Stimulated activated memory B cell treated with anti-CD40 and anti-IgM and Interleukin-4, amounts not matched to agents 10 μg/mL and 1 μg/mL and 100 μg/mL, for 72 hours (primary cell): ENCODE measurements at regions not wholly inside any gene's neighbourhood (a gene's known extent, or its start where the extent isn't known, plus 50 kb on each side); places are given as distances from the start of the nearest gene placed in this dataset.

ENCODE experiments used
- ATAC-seq: fragments of 150-1000 bp; cut with Tn5 transposase; 2 replicates; pipeline ENCODE4 v1.10.0; 2021
- H3K27ac Mint-ChIP-seq: one replicate; pipeline ENCODE4 v1.8.0; 2022; ENCODE audit warnings: mild to moderate bottlenecking, mixed read lengths
- H3K27me3 Mint-ChIP-seq: one replicate; pipeline ENCODE4 v1.8.0; 2022; ENCODE audit warnings: mixed read lengths
- H3K36me3 Mint-ChIP-seq: one replicate; pipeline ENCODE4 v1.8.0; 2022; ENCODE audit warnings: mixed read lengths
- H3K4me1 Mint-ChIP-seq: one replicate; pipeline ENCODE4 v1.8.0; 2022; ENCODE audit warnings: mixed read lengths
- H3K4me3 Mint-ChIP-seq: one replicate; pipeline ENCODE4 v1.8.0; 2022; ENCODE audit warnings: mild to moderate bottlenecking, moderate library complexity, mixed read lengths
- H3K9me3 Mint-ChIP-seq: one replicate; pipeline ENCODE4 v1.8.0; 2022; ENCODE audit warnings: mixed read lengths

- H3K27me3 Mint-ChIP-seq: peaks cover 10% of the 10 kb centered on the region
- no peak for ATAC-seq
- no peaks in the 10 kb centered on the region for H3K36me3 Mint-ChIP-seq
- H3K4me1 Mint-ChIP-seq: no peaks in the 10 kb centered on the region
- H3K4me3 Mint-ChIP-seq: no peak overlapping the region
- H3K27ac Mint-ChIP-seq: no peak overlapping the region
- H3K9me3 Mint-ChIP-seq: no peaks in the 10 kb centered on the region
Observed at GRCh38 chr13:31469377-31469776, 269.6 kb downstream of the B3GLCT start.

DNA sequence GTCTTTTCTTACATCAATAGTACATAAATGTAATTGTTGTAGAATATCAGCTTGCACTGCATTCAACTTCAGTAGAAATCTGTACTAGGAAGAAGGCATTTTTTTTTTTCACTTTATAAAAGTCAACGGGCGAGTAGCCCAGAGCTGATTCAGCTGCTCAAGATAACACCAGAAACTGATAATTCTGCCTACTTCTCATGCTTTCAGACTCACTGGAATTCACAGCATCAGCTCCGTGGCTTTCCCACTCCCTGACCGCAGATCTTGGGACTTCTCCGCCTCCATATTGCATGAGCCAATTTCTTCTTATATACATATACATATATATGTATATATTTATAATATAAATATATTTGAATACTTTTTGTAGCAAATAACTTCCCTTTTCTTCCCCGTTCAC lies 263.1 kb upstream of the RXFP2 start:
- no peaks in the 10 kb centered on the region for H3K36me3 Mint-ChIP-seq
- H3K4me3 Mint-ChIP-seq: no peak overlapping the region
- no peak overlapping the region for H3K27ac Mint-ChIP-seq
- H3K4me1 Mint-ChIP-seq: no peaks in the 10 kb centered on the region
- no peak for ATAC-seq
- H3K9me3 Mint-ChIP-seq: no peaks in the 10 kb centered on the region
- H3K27me3 Mint-ChIP-seq: peaks cover 17% of the 10 kb centered on the region

- Mint-ChIP-seq H3K4me3 (no peak overlapping the region), H3K27me3 (peaks cover 17% of the 10 kb centered on the region), H3K4me1 (no peaks in the 10 kb centered on the region), H3K9me3 (no peaks in the 10 kb centered on the region), H3K36me3 (no peaks in the 10 kb centered on the region), H3K27ac (no peak overlapping the region)
- ATAC-seq: no peak
Observed at GRCh38 chr13:31476753-31477152, 262.6 kb upstream of the RXFP2 start.

DNA sequence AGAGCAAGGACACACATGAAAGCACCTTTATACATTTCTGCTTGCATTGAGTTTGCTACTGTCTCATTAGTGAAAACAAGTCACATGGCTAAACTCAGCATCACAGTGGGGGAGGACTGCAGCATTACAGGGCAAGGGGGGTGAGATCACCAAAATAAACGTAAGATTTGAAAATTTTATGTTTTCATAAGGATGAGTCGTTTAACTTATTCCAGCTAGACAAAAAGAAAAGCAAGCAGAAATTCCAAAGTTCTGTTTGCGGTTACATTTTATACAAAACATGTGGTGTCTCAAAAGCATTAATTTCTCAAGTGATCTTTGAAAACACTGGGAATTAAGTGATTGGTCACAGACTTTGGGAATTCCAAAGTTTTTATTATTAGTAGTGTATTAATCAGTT lies 261.4 kb upstream of the RXFP2 start:
- Mint-ChIP-seq H3K9me3 (no peaks in the 10 kb centered on the region), H3K4me3 (no peak overlapping the region), H3K36me3 (no peaks in the 10 kb centered on the region), H3K27me3 (peaks cover 17% of the 10 kb centered on the region), H3K27ac (no peak overlapping the region), H3K4me1 (no peaks in the 10 kb centered on the region)
- no peak for ATAC-seq

DNA sequence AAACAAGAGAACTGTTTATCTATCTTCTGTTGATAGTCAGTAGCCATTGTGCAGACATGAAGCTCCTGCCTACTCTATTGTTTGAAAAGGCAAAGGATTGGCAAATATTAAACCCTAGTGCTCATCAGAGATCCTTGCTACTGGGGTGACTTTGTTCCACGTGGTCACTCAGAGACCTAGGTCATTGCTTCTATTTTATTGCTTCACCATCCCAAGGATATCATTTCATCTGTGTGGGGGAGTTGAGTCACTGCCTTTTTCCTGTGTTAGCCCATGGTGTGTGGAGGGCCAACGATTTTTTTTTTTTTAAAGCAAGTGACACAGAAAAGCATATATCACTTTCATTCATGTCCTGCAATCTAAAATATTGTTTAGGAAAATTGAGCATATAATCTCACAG lies 254.1 kb upstream of the RXFP2 start:
- Mint-ChIP-seq H3K4me3 (no peak overlapping the region), H3K27me3 (peaks cover 5% of the 10 kb centered on the region)
- no peak for ATAC-seq

GRCh38 chr13:31485651-31486051 lies 253.7 kb upstream of the RXFP2 start:
- H3K27me3 Mint-ChIP-seq: no peaks in the 10 kb centered on the region
- no peaks in the 10 kb centered on the region for H3K36me3 Mint-ChIP-seq
- no peak overlapping the region for H3K27ac Mint-ChIP-seq
- no peak overlapping the region for H3K4me3 Mint-ChIP-seq
- no peaks in the 10 kb centered on the region for H3K9me3 Mint-ChIP-seq
- ATAC-seq: no peak
- H3K4me1 Mint-ChIP-seq: no peaks in the 10 kb centered on the region

More for the DNA sequence above, 254.1 kb upstream of the RXFP2 start:
- no peak overlapping the region for H3K27ac Mint-ChIP-seq
- H3K36me3 Mint-ChIP-seq: no peaks in the 10 kb centered on the region
- no peaks in the 10 kb centered on the region for H3K9me3 Mint-ChIP-seq
- H3K4me1 Mint-ChIP-seq: no peaks in the 10 kb centered on the region

DNA sequence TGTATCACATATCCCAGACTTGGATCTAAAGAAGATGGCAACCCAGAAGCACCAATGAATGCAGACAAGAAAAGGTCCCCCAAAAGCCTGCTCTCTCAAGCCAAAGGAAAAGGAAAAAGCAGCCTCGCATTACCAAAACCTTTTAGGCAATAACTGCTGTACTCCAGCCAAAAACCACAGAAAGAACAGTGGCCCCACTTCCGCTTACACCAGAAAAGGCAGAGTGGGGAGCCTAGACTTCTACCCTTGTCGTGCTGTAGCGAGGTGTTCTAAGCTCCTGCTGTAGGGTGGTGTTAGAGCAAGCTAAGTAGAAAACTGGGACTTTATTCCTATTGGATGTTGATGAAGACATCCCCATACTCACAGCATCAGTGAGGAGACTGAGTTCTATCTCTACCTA lies 244.0 kb upstream of the RXFP2 start:
- Mint-ChIP-seq H3K27me3 (no peaks in the 10 kb centered on the region), H3K4me1 (no peaks in the 10 kb centered on the region), H3K4me3 (no peak overlapping the region), H3K36me3 (no peaks in the 10 kb centered on the region), H3K27ac (no peak overlapping the region), H3K9me3 (peaks cover 14% of the 10 kb centered on the region)
- ATAC-seq: no peak

DNA sequence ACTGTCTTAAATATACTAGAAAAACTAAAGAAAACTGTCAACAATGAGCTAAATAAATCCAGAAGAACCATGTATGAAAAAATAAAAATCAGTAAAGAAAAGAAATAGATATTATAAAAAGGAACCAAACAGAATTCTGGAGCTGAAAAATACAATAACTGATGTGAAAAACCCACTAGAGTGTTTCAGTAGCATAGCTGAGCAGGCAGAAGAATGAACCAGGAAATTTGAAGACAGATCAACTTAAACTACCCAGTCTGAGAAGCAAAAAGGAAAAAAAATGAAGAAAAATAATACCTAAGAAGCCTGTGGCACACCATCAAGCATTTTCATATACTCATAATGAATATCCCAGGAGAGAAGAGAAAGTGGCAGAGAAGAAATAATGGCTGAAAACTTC lies 240.1 kb upstream of the RXFP2 start:
- ATAC-seq: no peak
- no peak overlapping the region for H3K27ac Mint-ChIP-seq

DNA sequence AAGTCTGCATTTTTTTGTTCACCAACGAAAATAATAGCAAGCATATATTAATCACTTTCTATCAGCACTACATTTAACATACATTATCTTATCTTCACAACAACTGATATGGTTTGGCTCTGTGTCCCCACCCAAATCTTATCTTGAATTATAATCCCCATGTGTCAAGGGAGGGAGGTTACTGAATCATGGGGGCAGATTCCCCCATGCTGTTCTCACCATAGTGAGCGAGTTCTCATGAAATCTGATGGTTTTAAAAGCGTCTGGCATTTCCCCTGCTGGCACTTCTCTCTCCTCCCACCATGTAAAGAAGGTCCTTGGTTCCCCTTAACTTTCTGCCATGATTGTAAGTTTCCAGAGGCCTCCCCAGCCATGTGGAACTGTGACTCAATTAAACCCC lies 235.7 kb upstream of the RXFP2 start:
- Mint-ChIP-seq H3K4me1 (no peaks in the 10 kb centered on the region), H3K4me3 (no peak overlapping the region), H3K27ac (no peak overlapping the region), H3K9me3 (peaks cover 13% of the 10 kb centered on the region), H3K27me3 (no peaks in the 10 kb centered on the region), H3K36me3 (no peaks in the 10 kb centered on the region)
- no peak for ATAC-seq

More for the DNA sequence above, 240.1 kb upstream of the RXFP2 start:
- no peaks in the 10 kb centered on the region for H3K4me1 Mint-ChIP-seq
- peaks cover 18% of the 10 kb centered on the region for H3K9me3 Mint-ChIP-seq
- H3K27me3 Mint-ChIP-seq: no peaks in the 10 kb centered on the region
- no peaks in the 10 kb centered on the region for H3K36me3 Mint-ChIP-seq
- H3K4me3 Mint-ChIP-seq: no peak overlapping the region

DNA sequence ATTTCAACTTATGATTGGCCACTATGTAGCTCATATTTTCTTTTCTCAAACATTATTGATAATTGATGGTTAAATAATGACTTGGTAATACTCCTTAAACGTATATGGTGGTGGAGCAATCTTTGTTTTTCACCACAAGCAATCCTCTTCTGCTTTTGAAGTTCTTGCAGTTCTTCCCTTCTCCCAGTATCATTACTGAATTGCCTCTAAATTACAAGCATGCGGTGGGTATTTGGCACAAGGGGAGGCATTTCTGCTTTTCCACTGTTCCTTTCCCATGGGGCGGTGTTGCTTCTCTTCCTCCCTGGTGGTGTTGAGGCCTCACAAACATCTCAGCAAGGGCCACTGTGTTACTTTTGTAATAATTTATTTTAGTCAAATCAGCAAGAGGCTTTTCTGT lies 234.4 kb upstream of the RXFP2 start:
- no peaks in the 10 kb centered on the region for H3K27me3 Mint-ChIP-seq
- H3K27ac Mint-ChIP-seq: no peak overlapping the region
- no peaks in the 10 kb centered on the region for H3K4me1 Mint-ChIP-seq
- no peak for ATAC-seq
- H3K9me3 Mint-ChIP-seq: peaks cover 7% of the 10 kb centered on the region
- H3K4me3 Mint-ChIP-seq: no peak overlapping the region
- H3K36me3 Mint-ChIP-seq: no peaks in the 10 kb centered on the region

DNA sequence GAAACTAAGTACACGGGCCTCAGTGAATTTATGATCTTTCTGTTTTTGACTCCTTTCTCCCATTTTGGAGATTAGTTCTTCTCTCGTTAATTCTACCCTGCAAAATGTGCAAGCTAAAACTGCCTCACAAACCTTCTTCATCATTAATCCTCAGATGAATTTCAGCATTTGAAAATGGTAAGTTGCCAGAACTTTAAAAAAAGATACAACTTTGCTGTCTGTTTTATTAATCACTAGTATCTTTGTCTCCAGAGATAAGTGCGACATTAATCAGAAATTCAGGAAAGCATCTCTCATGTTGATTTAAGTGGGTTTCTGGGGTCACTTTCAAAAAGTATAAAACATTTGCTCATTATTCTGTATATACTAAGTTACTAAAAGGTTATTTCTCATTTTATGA lies 227.0 kb upstream of the RXFP2 start:
- no peak overlapping the region for H3K27ac Mint-ChIP-seq
- no peak for ATAC-seq
- no peaks in the 10 kb centered on the region for H3K27me3 Mint-ChIP-seq
- H3K36me3 Mint-ChIP-seq: no peaks in the 10 kb centered on the region
- no peaks in the 10 kb centered on the region for H3K4me1 Mint-ChIP-seq
- no peaks in the 10 kb centered on the region for H3K9me3 Mint-ChIP-seq
- no peak overlapping the region for H3K4me3 Mint-ChIP-seq

DNA sequence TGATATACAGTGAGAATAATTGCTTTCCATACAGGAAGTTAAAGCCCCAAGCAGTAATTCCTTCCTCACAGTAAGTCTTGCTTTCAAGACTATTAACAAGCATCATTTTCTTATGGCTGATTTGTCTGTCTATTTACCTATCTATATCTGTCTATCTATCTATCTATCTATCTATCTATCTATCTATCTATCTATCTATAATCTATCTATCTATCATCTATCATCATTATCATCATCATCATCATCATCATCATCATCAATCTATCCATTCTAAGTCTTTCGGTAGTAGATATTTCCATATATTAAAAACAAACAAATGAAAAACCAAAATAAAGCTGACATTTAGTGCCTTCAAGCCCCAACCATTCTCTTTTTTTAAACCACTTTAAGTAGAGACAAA lies 224.4 kb upstream of the RXFP2 start:
- ATAC-seq: no peak
- no peaks in the 10 kb centered on the region for H3K36me3 Mint-ChIP-seq
- H3K27ac Mint-ChIP-seq: no peak overlapping the region
- H3K9me3 Mint-ChIP-seq: no peaks in the 10 kb centered on the region
- H3K4me1 Mint-ChIP-seq: no peaks in the 10 kb centered on the region
- no peak overlapping the region for H3K4me3 Mint-ChIP-seq
- no peaks in the 10 kb centered on the region for H3K27me3 Mint-ChIP-seq

GRCh38 chr13:31515427-31515826 lies 223.9 kb upstream of the RXFP2 start:
- no peaks in the 10 kb centered on the region for H3K9me3 Mint-ChIP-seq
- no peaks in the 10 kb centered on the region for H3K36me3 Mint-ChIP-seq
- H3K27me3 Mint-ChIP-seq: peaks cover 2% of the 10 kb centered on the region
- H3K4me3 Mint-ChIP-seq: no peak overlapping the region
- H3K27ac Mint-ChIP-seq: no peak overlapping the region
- H3K4me1 Mint-ChIP-seq: no peaks in the 10 kb centered on the region
- ATAC-seq: no peak

DNA sequence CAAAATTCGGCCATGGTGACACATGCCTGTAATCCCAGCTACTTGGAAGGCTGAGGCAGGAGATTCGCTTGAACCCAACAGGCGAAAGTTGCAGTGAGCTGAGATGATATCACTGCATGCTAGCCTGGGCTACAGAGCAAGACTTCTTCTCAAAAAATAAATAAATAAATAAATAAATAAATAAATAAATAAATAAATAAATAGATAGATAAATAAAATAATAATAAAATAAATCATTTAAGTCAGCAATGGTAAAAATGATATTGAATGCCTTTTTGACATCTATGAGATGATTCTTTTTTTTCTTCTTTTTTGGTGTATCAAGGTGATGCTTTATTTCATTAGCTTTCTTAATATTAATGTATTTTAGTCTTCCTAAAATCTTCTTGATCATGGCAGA lies 221.7 kb upstream of the RXFP2 start:
- H3K27ac Mint-ChIP-seq: no peak overlapping the region
- peaks cover 9% of the 10 kb centered on the region for H3K27me3 Mint-ChIP-seq
- H3K4me1 Mint-ChIP-seq: no peaks in the 10 kb centered on the region
- no peaks in the 10 kb centered on the region for H3K9me3 Mint-ChIP-seq
- H3K36me3 Mint-ChIP-seq: no peaks in the 10 kb centered on the region
- no peak for ATAC-seq
- H3K4me3 Mint-ChIP-seq: no peak overlapping the region

DNA sequence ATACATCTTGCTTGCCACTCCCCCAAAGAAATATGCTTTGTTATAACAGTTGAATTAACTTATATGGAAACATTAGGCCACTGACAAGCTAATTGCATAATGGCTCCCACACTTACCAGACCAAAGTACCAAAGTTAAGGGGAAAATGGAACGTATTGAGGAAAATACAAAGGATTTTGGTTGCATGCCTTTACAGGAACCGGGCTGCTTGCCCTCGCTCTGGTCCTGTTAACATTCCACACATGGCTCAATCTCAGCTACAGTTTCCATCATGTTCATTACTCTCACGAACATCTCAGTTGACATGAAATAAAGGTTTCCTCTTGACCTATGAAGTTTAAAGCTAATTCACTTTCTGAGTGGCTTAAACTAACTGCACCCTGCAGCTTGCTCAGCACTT lies 220.7 kb upstream of the RXFP2 start:
- no peak for ATAC-seq
- Mint-ChIP-seq H3K27me3 (peaks cover 9% of the 10 kb centered on the region), H3K36me3 (no peaks in the 10 kb centered on the region), H3K4me1 (no peaks in the 10 kb centered on the region), H3K27ac (no peak overlapping the region), H3K9me3 (no peaks in the 10 kb centered on the region), H3K4me3 (no peak overlapping the region)

GRCh38 chr13:31521435-31521834 lies 217.9 kb upstream of the RXFP2 start:
- Mint-ChIP-seq H3K36me3 (no peaks in the 10 kb centered on the region), H3K9me3 (no peaks in the 10 kb centered on the region), H3K27me3 (peaks cover 9% of the 10 kb centered on the region), H3K4me3 (no peak overlapping the region), H3K4me1 (no peaks in the 10 kb centered on the region), H3K27ac (no peak overlapping the region)
- no peak for ATAC-seq

DNA sequence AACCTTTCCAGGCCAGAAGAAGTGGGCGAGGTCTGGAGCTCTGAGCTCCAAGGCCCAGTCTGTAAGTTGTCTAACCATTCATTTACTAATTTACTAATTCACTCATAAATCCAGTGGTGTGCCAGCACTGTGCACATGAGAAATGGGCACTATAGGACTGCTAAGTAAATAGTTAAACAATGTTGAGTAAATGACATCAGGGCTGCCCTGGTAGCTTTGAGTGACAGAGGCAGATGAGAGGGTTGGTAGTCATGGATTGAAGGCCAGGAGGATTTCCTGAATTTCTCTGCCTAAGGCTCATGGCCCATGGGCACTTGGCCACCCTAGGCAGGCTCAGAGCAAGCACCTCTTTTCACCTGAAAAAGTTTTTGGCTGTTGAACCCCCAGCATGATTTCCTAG lies 216.9 kb upstream of the RXFP2 start:
- ATAC-seq: no peak
- Mint-ChIP-seq H3K4me1 (no peaks in the 10 kb centered on the region), H3K36me3 (no peaks in the 10 kb centered on the region), H3K9me3 (no peaks in the 10 kb centered on the region), H3K27me3 (peaks cover 9% of the 10 kb centered on the region), H3K4me3 (no peak overlapping the region), H3K27ac (no peak overlapping the region)
